ENCODE measurements at regions not wholly inside any gene's neighbourhood (a gene's known extent, or its start where the extent isn't known, plus 50 kb on each side); places are given as distances from the start of the nearest gene placed in this dataset.

- TF ChIP-seq POLR2A (IDR thresholded peaks at IDR 0.05) (no peak), CTCF (IDR thresholded peaks at IDR 0.05) (no peak), EP300 (IDR thresholded peaks at IDR 0.05) (no peak)
Measured at GRCh38 chr17:71727723-71728122, 393.1 kb upstream of the SOX9 start.

All from ovary (tissue), 3 donors.